OCI-LY3 (cell line): ENCODE measurements at regions not wholly inside any gene's neighbourhood (a gene's known extent, or its start where the extent isn't known, plus 50 kb on each side); places are given as distances from the start of the nearest gene placed in this dataset.

Experiments
- H2AFZ ChIP-seq: fragments of 200-600, 300-600 bp; shearing (Covaris generic); 2 replicates; pipeline ENCODE4 v1.6.0; 2014; ENCODE audit warnings: antibody characterized with exemption, low read depth, low read length
- H3K27ac ChIP-seq: fragments of 200-600, 300-600 bp; sonication (generic); 2 replicates; pipeline ENCODE4 v1.5.1; 2014; ENCODE audit warnings: mild to moderate bottlenecking, low read length, moderate library complexity, mixed read lengths
- H3K27me3 ChIP-seq: fragments of 200-600, 300-600 bp; sonication (generic); 2 replicates; pipeline ENCODE4 v1.6.1; 2014; ENCODE audit warnings: low read depth, low read length, mixed read lengths
- H3K36me3 ChIP-seq: fragments of 200-600, 300-600 bp; sonication (generic); replicated peaks from 2 replicates; pipeline ENCODE3; 2014; ENCODE audit warnings: low read depth, low read length, mixed read lengths
- H3K4me1 ChIP-seq: fragments of 300-600, 200-600 bp; sonication (generic); 2 replicates; pipeline ENCODE4 v1.6.1; 2014; ENCODE audit warnings: low read length, mixed read lengths
- H3K4me2 ChIP-seq: fragments of 200-600, 300-600 bp; sonication (generic); 2 replicates; pipeline ENCODE4 v1.6.1; 2014; ENCODE audit warnings: low read length, mixed read lengths
- H3K4me3 ChIP-seq: fragments of 300-600, 200-600 bp; sonication (generic); 2 replicates; pipeline ENCODE4 v1.5.1; 2014; ENCODE audit warnings: antibody characterized with exemption, mild to moderate bottlenecking, low read length, moderate library complexity
- H3K79me2 ChIP-seq: fragments of 300-600, 200-600 bp; shearing (Covaris generic); 2 replicates; pipeline ENCODE4 v1.6.1; 2014; ENCODE audit warnings: mild to moderate bottlenecking, low read length, mixed read lengths
- H3K9ac ChIP-seq: fragments of 300-600, 200-600 bp; shearing (Covaris generic); 2 replicates; pipeline ENCODE4 v1.6.0; 2014; ENCODE audit warnings: mild to moderate bottlenecking, low read length, moderate library complexity
- H3K9me3 ChIP-seq: fragments of 200-600, 300-600 bp; shearing (Covaris generic); 2 replicates; pipeline ENCODE4 v1.6.1; 2014; ENCODE audit warnings: low read length, mixed read lengths; ENCODE audit not compliant: insufficient read depth
- H4K20me1 ChIP-seq: fragments of 200-600, 300-600 bp; sonication (generic); 2 replicates; pipeline ENCODE4 v1.6.1; 2016; ENCODE audit warnings: low read length, mixed read lengths; ENCODE audit not compliant: insufficient read depth
- EZH2phosphoT487 ChIP-seq: fragments of 200-600 bp; shearing (Covaris generic); IDR thresholded peaks from 2 replicates; pipeline ENCODE4 v1.6.1; 2018; ENCODE audit warnings: antibody characterized with exemption, mixed run types, low read depth
- TF ChIP-seq, protein P1 (sequence below): fragments of 200-600, 300-600 bp; sonication (generic); IDR thresholded peaks from 2 replicates; pipeline ENCODE4 v1.5.1; 2014; ENCODE audit warnings: antibody characterized with exemption, low read length, low read depth

DNA sequence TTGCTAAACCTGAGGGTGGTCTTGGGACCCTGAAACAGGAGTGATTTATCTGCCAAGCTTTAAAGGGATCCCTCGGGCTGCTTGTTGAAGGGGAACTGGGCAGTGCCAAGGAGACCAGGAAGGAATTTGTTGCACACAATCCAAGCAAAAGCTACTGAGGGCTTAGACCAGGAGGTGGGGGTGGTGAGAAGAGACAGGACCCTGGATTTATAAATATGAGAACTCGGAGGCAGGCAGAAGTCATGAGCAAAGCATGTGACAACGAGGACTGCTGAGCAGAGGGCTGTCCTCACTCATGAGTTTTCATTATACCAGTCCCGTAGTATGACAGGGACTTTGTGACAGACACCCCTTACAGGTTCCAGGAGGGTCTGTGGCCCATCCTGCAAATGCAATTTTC lies 237.3 kb downstream of the DRD1 start:
- H3K9me3 ChIP-seq, result no peaks in the 10 kb centered on the region
- no peaks in the 10 kb centered on the region for H4K20me1 ChIP-seq
- H3K9ac ChIP-seq, result no peak overlapping the region
- H3K79me2 ChIP-seq, result no peaks in the 10 kb centered on the region
- no peak overlapping the region for H2AFZ ChIP-seq
- H3K27me3 ChIP-seq, result no peaks in the 10 kb centered on the region
- H3K4me2 ChIP-seq, result no peak overlapping the region
- no peak overlapping the region for H3K27ac ChIP-seq
- no peaks in the 10 kb centered on the region for H3K36me3 ChIP-seq
- no peaks in the 10 kb centered on the region for H3K4me1 ChIP-seq
- no peak overlapping the region for H3K4me3 ChIP-seq
- no peak for TF ChIP-seq EZH2phosphoT487
- TF ChIP-seq, protein P1, sequence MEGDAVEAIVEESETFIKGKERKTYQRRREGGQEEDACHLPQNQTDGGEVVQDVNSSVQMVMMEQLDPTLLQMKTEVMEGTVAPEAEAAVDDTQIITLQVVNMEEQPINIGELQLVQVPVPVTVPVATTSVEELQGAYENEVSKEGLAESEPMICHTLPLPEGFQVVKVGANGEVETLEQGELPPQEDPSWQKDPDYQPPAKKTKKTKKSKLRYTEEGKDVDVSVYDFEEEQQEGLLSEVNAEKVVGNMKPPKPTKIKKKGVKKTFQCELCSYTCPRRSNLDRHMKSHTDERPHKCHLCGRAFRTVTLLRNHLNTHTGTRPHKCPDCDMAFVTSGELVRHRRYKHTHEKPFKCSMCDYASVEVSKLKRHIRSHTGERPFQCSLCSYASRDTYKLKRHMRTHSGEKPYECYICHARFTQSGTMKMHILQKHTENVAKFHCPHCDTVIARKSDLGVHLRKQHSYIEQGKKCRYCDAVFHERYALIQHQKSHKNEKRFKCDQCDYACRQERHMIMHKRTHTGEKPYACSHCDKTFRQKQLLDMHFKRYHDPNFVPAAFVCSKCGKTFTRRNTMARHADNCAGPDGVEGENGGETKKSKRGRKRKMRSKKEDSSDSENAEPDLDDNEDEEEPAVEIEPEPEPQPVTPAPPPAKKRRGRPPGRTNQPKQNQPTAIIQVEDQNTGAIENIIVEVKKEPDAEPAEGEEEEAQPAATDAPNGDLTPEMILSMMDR, result no peak

DNA sequence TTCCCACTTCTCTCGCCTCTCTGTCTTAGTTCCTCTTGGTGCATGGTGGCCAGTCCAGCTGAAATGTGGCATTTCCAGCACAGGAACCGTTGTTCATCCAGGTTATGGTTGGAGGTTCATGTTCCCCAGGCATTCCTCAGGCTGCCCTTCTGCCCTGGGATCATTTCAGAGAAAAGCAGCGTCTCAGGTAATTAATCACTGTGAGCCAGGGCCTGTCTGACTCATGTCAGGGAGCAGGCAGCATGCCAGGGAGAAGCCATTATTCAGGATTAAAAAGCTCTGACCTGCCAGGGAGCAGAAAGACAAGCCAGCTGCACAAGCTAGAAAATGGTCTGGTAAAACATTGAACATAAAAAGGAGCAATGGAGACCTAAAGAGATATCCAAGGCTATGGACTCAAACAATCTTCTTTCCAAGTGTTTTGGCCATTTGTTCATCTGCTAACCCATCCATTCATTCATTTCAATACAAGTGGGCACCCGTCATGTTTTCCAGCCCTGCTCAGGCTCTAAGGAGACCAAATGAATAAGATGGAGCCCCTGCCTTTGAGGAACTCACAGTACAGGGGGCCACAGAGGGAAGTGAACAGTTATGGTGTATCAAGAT lies 241.4 kb downstream of the DRD1 start:
- TF ChIP-seq, protein P1, result no peak
- no peak for TF ChIP-seq EZH2phosphoT487
- no peaks in the 10 kb centered on the region for H3K9me3 ChIP-seq
- H3K27ac ChIP-seq, result no peak overlapping the region
- no peak overlapping the region for H3K9ac ChIP-seq
- no peak overlapping the region for H3K4me2 ChIP-seq
- H3K79me2 ChIP-seq, result no peaks in the 10 kb centered on the region
- no peaks in the 10 kb centered on the region for H4K20me1 ChIP-seq
- no peaks in the 10 kb centered on the region for H3K4me1 ChIP-seq
- no peak overlapping the region for H3K4me3 ChIP-seq
- no peaks in the 10 kb centered on the region for H3K36me3 ChIP-seq
- no peak overlapping the region for H2AFZ ChIP-seq
- no peaks in the 10 kb centered on the region for H3K27me3 ChIP-seq

DNA sequence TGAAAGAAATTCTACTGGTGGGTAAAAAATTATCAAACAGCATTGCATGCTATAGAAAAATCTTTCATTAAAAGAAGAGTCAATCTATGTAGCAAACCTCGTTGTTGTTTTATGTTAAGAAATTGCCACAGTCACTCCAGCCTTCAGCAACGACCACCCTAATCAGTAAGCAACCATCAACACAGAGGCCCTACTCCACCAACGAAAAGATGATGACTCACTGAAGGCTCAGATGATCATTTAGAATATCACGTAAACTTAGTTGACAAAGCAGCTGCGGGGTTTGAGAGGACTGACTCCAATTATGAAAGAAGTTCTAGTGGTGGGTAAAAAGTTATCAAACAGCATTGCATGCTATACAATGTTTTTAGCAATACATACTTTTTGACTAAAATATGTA lies 242.6 kb downstream of the DRD1 start:
- H3K27ac ChIP-seq, result no peak overlapping the region

DNA sequence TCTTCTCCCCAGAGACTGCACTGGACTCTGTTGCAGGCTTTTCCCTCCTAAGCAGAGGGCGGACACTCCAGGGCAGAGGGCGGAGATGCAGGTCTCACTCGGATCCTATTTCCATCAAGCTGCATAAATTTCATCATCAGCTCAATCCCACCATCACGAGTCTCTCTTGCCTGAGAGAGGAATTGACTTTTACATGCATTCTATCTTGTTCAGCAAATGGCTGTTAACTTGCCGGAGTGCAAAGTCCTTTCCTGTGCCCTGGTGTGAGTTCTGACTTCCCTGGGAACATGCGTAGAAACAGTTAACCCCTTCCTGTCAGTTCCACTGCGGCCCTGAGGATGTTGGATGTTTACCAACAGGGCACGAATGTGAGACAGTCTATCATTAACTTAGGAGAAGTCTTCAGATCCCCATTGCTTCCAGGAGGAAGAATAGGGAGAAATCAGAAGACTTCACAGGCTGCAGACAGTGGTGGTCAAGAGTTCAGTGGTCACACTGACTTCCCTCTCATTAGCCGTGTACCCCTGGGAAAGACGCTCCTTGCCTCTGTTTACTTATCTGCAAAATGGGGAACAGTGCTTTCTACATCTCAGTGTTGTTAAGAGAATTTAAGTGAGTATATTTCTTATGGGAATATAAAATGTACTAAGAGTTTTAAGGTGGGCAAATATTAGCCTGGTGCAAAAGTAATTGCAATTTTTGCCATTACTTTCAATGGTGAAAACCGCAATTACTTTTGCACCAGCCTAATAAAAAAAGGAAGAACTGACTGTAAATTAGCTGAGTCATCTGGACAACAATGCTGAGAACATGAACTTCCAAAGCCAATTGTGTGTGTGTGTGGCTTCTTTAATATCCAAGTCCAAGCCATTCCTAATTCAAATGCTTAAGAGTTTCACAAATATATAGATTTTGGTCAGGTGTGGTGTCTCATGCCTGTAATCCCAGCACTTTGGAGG lies 248.0 kb downstream of the DRD1 start:
- no peaks in the 10 kb centered on the region for H3K27me3 ChIP-seq
- no peaks in the 10 kb centered on the region for H3K79me2 ChIP-seq
- H3K27ac ChIP-seq, result no peak overlapping the region
- no peaks in the 10 kb centered on the region for H3K4me1 ChIP-seq
- no peak overlapping the region for H3K9ac ChIP-seq
- no peak for TF ChIP-seq EZH2phosphoT487
- TF ChIP-seq, protein P1, result no peak
- no peak overlapping the region for H3K4me3 ChIP-seq
- no peaks in the 10 kb centered on the region for H3K36me3 ChIP-seq
- H2AFZ ChIP-seq, result no peak overlapping the region
- no peak overlapping the region for H3K4me2 ChIP-seq
- no peaks in the 10 kb centered on the region for H4K20me1 ChIP-seq
- no peaks in the 10 kb centered on the region for H3K9me3 ChIP-seq

More for the DNA sequence above, 242.6 kb downstream of the DRD1 start:
- H3K36me3 ChIP-seq, result no peaks in the 10 kb centered on the region
- H3K4me2 ChIP-seq, result no peak overlapping the region
- H3K9me3 ChIP-seq, result no peaks in the 10 kb centered on the region
- no peak for TF ChIP-seq EZH2phosphoT487
- TF ChIP-seq, protein P1, result no peak
- H3K27me3 ChIP-seq, result no peaks in the 10 kb centered on the region
- no peak overlapping the region for H3K4me3 ChIP-seq
- no peak overlapping the region for H3K9ac ChIP-seq
- no peak overlapping the region for H2AFZ ChIP-seq
- no peaks in the 10 kb centered on the region for H3K79me2 ChIP-seq
- no peaks in the 10 kb centered on the region for H4K20me1 ChIP-seq
- no peaks in the 10 kb centered on the region for H3K4me1 ChIP-seq
